B cell (primary cell): ENCODE measurements at regions not wholly inside any gene's neighbourhood (a gene's known extent, or its start where the extent isn't known, plus 50 kb on each side); places are given as distances from the start of the nearest gene placed in this dataset.

Experiments
- ATAC-seq: fragments of 200-7000 bp; cut with Tn5 transposase; one replicate; pipeline ENCODE4 v1.10.0; 2021; ENCODE audit warnings: low read depth, mild to moderate bottlenecking, moderate number of reproducible peaks, moderate library complexity
- CTCF ChIA-PET: fragments of 350-600 bp; sonication (Branson Sonifier 250); formaldehyde crosslinking; loops from one replicate; lab custom pipeline; 2021; ENCODE audit warnings: antibody characterized with exemption, inconsistent platforms; lab: Charles Lee
- POLR2A ChIA-PET: fragments of 350-600 bp; sonication (Branson Sonifier 250); formaldehyde crosslinking; loops from one replicate; lab custom pipeline; 2021; ENCODE audit warnings: antibody characterized with exemption; lab: Charles Lee
- DNase-seq: peaks from one replicate; pipeline ENCODE4 v3.0.0; 2013
- H2AFZ ChIP-seq: 2 replicates; pipeline ENCODE4 v1.6.1; 2012; ENCODE audit warnings: mild to moderate bottlenecking, low read depth, low read length; ENCODE audit not compliant: insufficient read depth, poor library complexity, severe bottlenecking
- H3K27ac ChIP-seq, 2 donors: 1 replicate in 1 of 2; 2 replicates in 1 of 2; pipeline ENCODE4 v1.5.1; 2012 to 2013; ENCODE audit warnings: low read length in 2 of 2, mild to moderate bottlenecking in 2 of 2, moderate library complexity in 1 of 2
- H3K27me3 ChIP-seq, 4 experiments: fragments of 200-600 bp in 1 of 4; sonication (generic) in 1 of 4; replicated peaks in 1 of 4; 1 replicate in 2 of 4; 2 replicates in 2 of 4; pipeline versions ENCODE4 v1.6.1 to v1.7.0; 2013 to 2016; ENCODE audit warnings: low read length in 3 of 4, mild to moderate bottlenecking in 2 of 4, mixed read lengths in 1 of 4, moderate library complexity in 1 of 4; ENCODE audit not compliant: insufficient read depth in 4 of 4, control insufficient read depth in 3 of 4; ENCODE audit errors: control extremely low read depth in 1 of 4
- H3K36me3 ChIP-seq, 2 experiments: replicated peaks in 1 of 2; 1 replicate in 1 of 2; 2 replicates in 1 of 2; pipeline versions ENCODE4 v1.6.1 to v1.7.1; 2013; ENCODE audit warnings: low read length in 1 of 2; ENCODE audit not compliant: insufficient read depth in 2 of 2, control insufficient read depth in 1 of 2; ENCODE audit errors: control extremely low read depth in 1 of 2, extremely low read depth in 1 of 2
- H3K4me1 ChIP-seq, 2 donors: fragments of 200-600 bp in 1 of 2; sonication (generic) in 1 of 2; 1 replicate in 1 of 2; 2 replicates in 1 of 2; pipeline versions ENCODE4 v1.5.1 to v1.6.1; 2013 to 2017; ENCODE audit warnings: low read length in 2 of 2; ENCODE audit not compliant: control insufficient read depth in 2 of 2, insufficient read depth in 2 of 2
- H3K4me2 ChIP-seq: replicated peaks from 2 replicates; pipeline ENCODE3; 2012; ENCODE audit warnings: mild to moderate bottlenecking, low read depth, low read length; ENCODE audit not compliant: poor library complexity, severe bottlenecking
- H3K4me3 ChIP-seq, 5 experiments: fragments of 200-600 bp in 1 of 5; sonication (generic) in 1 of 5; 1 replicate in 3 of 5; 2 replicates in 2 of 5; pipeline versions ENCODE4 v1.5.1 to v1.7.0; 2011 to 2016; ENCODE audit warnings: low read length in 4 of 5, mild to moderate bottlenecking in 4 of 5, low read depth in 2 of 5, control low read depth in 1 of 5, moderate library complexity in 1 of 5; ENCODE audit not compliant: insufficient read depth in 1 of 5; ENCODE audit errors: control extremely low read depth in 1 of 5, extremely low read depth in 1 of 5
- H3K79me2 ChIP-seq: fragments of 200-600 bp; sonication (generic); one replicate; pipeline ENCODE4 v1.6.0; 2016; ENCODE audit warnings: low read length; ENCODE audit not compliant: control insufficient read depth, insufficient read depth
- H3K9ac ChIP-seq: fragments of 200-600 bp; sonication (generic); 2 replicates; pipeline ENCODE4 v1.6.1; 2017; ENCODE audit warnings: mild to moderate bottlenecking, low read length, moderate library complexity
- H3K9me3 ChIP-seq, 3 donors: one replicate each; pipeline versions ENCODE4 v1.6.1 to v1.7.1; 2013; ENCODE audit warnings: low read length in 2 of 3; ENCODE audit not compliant: control insufficient read depth in 2 of 3, insufficient read depth in 1 of 3; ENCODE audit errors: control extremely low read depth in 1 of 3
- H4K20me1 ChIP-seq: 2 replicates; pipeline ENCODE4 v1.6.0; 2012; ENCODE audit warnings: mild to moderate bottlenecking, low read length; ENCODE audit not compliant: insufficient read depth, control insufficient read depth, poor library complexity, severe bottlenecking
- H3K27ac Mint-ChIP-seq: one replicate; pipeline ENCODE4 v1.8.0; 2021; ENCODE audit warnings: mixed read lengths
- H3K27me3 Mint-ChIP-seq: one replicate; pipeline ENCODE4 v1.8.0; 2021; ENCODE audit warnings: mixed read lengths
- H3K4me1 Mint-ChIP-seq: one replicate; pipeline ENCODE4 v1.8.0; 2021; ENCODE audit warnings: mixed read lengths
- H3K4me3 Mint-ChIP-seq: one replicate; pipeline ENCODE4 v1.8.0; 2021; ENCODE audit warnings: mixed read lengths
- H3K9me3 Mint-ChIP-seq: one replicate; pipeline ENCODE4 v1.8.0; 2022; ENCODE audit warnings: mixed read lengths; ENCODE audit not compliant: insufficient read depth
- EZH2 ChIP-seq: IDR thresholded peaks from 2 replicates; pipeline ENCODE4 v1.6.1; 2012; ENCODE audit warnings: borderline replicate concordance, low read depth, mild to moderate bottlenecking, moderate library complexity, low read length; ENCODE audit not compliant: insufficient read depth, poor library complexity, severe bottlenecking
- WGBS: methylation state at CpG from one replicate; pipeline ENCODE4 v1.1.5; 2013; ENCODE audit warnings: missing lambda C conversion rate; ENCODE audit not compliant: insufficient coverage; 5-methylcytosine and 5-hydroxymethylcytosine counted together
- intact Hi-C: fragments of 100-400 bp; cut with micrococcal nuclease; formaldehyde crosslinking; loops from one replicate; pipeline ENCODE4 v1.10.0; 2022
- TF ChIP-seq, protein P1 (sequence below): fragments of 200-600 bp; IDR thresholded peaks from one replicate; pipeline ENCODE4 v1.8.0; 2022; ENCODE audit warnings: antibody characterized with exemption, mild to moderate bottlenecking

GRCh38 chr1:243926299-243926698, 76.3 kb upstream of the AKT3 start:
- H3K27ac ChIP-seq, result no peak overlapping the region
- Mint-ChIP-seq H3K27ac (no peak overlapping the region), H3K4me3 (no peak overlapping the region), H3K27me3 (peaks cover 28% of the 10 kb centered on the region), H3K4me1 (no peaks in the 10 kb centered on the region), H3K9me3 (no peaks in the 10 kb centered on the region)
- no peak for ATAC-seq
- H3K79me2 ChIP-seq, result no peaks in the 10 kb centered on the region
- ChIA-PET POLR2A (no interaction called here), CTCF (no interaction called here)
- H3K4me3 ChIP-seq, result no peak overlapping the region
- no peak overlapping the region for H3K4me2 ChIP-seq
- H2AFZ ChIP-seq, result no peak overlapping the region
- no peaks in the 10 kb centered on the region for H3K4me1 ChIP-seq
- no peak for DNase-seq
- intact Hi-C loops, result no loop called here
- H3K27me3 ChIP-seq, result peaks cover 0 to 6% (median 3%) of the 10 kb centered on the region in 4 experiments
- TF ChIP-seq, protein P1, sequence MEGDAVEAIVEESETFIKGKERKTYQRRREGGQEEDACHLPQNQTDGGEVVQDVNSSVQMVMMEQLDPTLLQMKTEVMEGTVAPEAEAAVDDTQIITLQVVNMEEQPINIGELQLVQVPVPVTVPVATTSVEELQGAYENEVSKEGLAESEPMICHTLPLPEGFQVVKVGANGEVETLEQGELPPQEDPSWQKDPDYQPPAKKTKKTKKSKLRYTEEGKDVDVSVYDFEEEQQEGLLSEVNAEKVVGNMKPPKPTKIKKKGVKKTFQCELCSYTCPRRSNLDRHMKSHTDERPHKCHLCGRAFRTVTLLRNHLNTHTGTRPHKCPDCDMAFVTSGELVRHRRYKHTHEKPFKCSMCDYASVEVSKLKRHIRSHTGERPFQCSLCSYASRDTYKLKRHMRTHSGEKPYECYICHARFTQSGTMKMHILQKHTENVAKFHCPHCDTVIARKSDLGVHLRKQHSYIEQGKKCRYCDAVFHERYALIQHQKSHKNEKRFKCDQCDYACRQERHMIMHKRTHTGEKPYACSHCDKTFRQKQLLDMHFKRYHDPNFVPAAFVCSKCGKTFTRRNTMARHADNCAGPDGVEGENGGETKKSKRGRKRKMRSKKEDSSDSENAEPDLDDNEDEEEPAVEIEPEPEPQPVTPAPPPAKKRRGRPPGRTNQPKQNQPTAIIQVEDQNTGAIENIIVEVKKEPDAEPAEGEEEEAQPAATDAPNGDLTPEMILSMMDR, result no peak
- TF ChIP-seq EZH2, result no peak
- H3K9me3 ChIP-seq, result no peaks in the 10 kb centered on the region
- H3K36me3 ChIP-seq, result no peaks in the 10 kb centered on the region
- H3K9ac ChIP-seq, result no peak overlapping the region
- WGBS, result 100% methylated on average over 6 of the region's 8 CpGs
- H4K20me1 ChIP-seq, result no peaks in the 10 kb centered on the region

- Histone ChIP-seq H3K9ac (no peak overlapping the region), H3K36me3 (no peaks in the 10 kb centered on the region), H3K4me1 (no peaks in the 10 kb centered on the region), H4K20me1 (no peaks in the 10 kb centered on the region), H3K4me3 (no peak overlapping the region), H3K27me3 (peaks cover 0 to 6% (median 3%) of the 10 kb centered on the region in 4 experiments), H3K4me2 (no peak overlapping the region), H3K79me2 (no peaks in the 10 kb centered on the region), H3K27ac (no peak overlapping the region), H3K9me3 (no peaks in the 10 kb centered on the region), H2AFZ (no peak overlapping the region)
- intact Hi-C loops, result no loop called here
- Mint-ChIP-seq H3K9me3 (no peaks in the 10 kb centered on the region), H3K4me3 (no peak overlapping the region), H3K27me3 (peaks cover 42% of the 10 kb centered on the region), H3K27ac (no peak overlapping the region), H3K4me1 (no peaks in the 10 kb centered on the region)
- ATAC-seq (no peak), DNase-seq (no peak)
- ChIA-PET POLR2A (no interaction called here), CTCF (no interaction called here)
- no peak for TF ChIP-seq EZH2
- TF ChIP-seq, protein P1, result no peak
- WGBS, result 67% methylated on average over 8 of the region's 11 CpGs
Observed at GRCh38 chr1:243924588-243925349, 74.7 kb upstream of the AKT3 start.
